Astrocyte of the spinal cord (primary cell): ENCODE measurements at regions not wholly inside any gene's neighbourhood (a gene's known extent, or its start where the extent isn't known, plus 50 kb on each side); places are given as distances from the start of the nearest gene placed in this dataset.

Experiments
- DNase-seq: peaks from one replicate; pipeline ENCODE4 v3.0.0; 2011; ENCODE audit warnings: low read depth, low spot score
- H3K4me3 ChIP-seq: 2 replicates; pipeline ENCODE4 v1.5.1; 2011; ENCODE audit warnings: low read depth, mild to moderate bottlenecking, low read length, moderate library complexity
- in situ Hi-C: cut with HindIII; loops from 2 replicates; pipeline ENCODE4 v1.10.0; 2017; ENCODE audit warnings: low sequenced_read_pairs
- TF ChIP-seq, protein P1 (sequence below): IDR thresholded peaks from 2 replicates; pipeline ENCODE4 v1.5.1; 2012; ENCODE audit warnings: low read depth, mild to moderate bottlenecking, low read length, inconsistent platforms

DNA sequence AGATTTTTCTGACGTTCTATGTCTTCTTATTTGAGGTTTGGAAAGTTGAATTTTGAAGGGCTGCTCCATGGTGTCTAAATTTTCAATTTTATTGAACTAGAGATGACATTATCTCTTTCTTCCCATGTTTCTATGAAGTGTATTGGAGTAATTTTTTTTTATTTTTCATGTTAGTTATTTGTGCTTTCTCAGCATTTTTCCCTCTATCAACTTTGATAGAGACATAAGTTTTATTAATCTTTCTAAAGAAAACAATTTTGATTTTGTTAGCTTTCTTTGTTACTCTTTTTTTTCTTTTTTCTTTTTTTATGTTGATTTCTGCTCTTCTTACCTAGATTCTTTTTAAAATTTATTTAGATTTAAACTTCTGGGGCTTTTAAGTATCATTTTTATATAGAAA lies 1694.8 kb downstream of the PCDH9 start:
- H3K4me3 ChIP-seq, result no peak overlapping the region
- TF ChIP-seq, protein P1, sequence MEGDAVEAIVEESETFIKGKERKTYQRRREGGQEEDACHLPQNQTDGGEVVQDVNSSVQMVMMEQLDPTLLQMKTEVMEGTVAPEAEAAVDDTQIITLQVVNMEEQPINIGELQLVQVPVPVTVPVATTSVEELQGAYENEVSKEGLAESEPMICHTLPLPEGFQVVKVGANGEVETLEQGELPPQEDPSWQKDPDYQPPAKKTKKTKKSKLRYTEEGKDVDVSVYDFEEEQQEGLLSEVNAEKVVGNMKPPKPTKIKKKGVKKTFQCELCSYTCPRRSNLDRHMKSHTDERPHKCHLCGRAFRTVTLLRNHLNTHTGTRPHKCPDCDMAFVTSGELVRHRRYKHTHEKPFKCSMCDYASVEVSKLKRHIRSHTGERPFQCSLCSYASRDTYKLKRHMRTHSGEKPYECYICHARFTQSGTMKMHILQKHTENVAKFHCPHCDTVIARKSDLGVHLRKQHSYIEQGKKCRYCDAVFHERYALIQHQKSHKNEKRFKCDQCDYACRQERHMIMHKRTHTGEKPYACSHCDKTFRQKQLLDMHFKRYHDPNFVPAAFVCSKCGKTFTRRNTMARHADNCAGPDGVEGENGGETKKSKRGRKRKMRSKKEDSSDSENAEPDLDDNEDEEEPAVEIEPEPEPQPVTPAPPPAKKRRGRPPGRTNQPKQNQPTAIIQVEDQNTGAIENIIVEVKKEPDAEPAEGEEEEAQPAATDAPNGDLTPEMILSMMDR, result no peak
- DNase-seq, result no peak
- in situ Hi-C loops, result no loop called here

DNA sequence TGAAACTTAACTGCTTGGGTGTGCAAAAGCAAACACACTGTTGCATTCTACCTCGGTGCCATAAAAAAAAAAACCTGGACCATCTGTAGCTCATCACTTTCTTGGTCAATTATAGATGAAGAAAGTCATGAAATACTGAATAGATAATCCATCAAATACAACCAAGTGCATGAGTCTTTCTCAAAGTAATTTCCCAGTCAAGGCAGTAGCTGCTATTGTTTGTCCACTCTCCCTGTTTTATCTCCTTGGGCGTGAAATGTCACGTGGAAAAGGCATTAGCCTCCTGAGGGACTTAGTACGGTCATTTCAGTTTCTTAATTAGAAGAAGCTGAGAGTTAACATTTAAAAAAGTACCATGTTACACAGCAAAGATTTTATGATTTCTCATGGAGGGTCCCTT lies 1697.9 kb downstream of the PCDH9 start:
- TF ChIP-seq, protein P1, result no peak
- DNase-seq, result no peak
- no peak overlapping the region for H3K4me3 ChIP-seq
- in situ Hi-C loops, result no loop called here

DNA sequence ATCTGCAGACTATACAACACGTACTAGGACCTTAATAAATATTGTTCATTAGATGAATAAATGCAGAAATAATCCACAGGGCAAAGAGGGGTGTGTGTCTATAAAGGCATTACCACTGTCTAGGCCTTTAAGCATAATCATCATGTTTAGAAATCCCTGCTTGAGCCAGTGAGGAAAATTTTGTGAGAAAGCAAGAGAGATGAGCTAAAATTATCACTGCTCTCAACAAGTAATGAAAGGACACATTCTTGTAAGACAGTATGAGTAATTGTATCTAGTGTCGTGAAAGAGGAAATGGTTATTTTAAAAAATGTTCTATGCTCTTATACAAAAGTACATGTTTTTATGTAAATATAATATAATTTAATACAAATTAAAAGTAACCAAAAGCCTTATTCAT lies 1699.4 kb downstream of the PCDH9 start:
- in situ Hi-C loops, result no loop called here
- TF ChIP-seq, protein P1, result no peak
- DNase-seq, result no peak
- H3K4me3 ChIP-seq, result no peak overlapping the region

GRCh38 chr13:65529541-65529940 lies 1700.6 kb downstream of the PCDH9 start:
- no peak overlapping the region for H3K4me3 ChIP-seq
- no peak for DNase-seq
- in situ Hi-C loops, result no loop called here
- TF ChIP-seq, protein P1, result no peak

DNA sequence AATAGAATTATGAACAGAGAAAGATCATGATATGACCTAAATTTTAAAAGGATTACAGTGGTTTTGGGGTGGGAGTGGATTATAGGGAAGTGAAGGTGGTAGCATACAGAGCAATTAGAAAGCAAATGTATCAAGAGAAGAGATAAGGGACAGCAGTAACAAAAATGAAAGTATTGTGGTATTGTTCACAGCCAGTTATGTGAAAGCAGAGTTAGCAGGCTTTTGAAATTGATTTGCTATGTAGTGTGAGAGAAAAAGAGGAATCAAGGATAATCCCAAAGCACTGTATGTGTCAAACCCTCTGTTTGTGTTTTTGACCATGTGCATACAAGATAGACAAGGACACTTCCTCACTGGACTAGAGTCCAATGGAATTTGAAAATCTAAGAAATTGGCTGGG lies 1721.4 kb downstream of the PCDH9 start:
- DNase-seq, result no peak
- TF ChIP-seq, protein P1, result no peak
- in situ Hi-C loops, result no loop called here
- H3K4me3 ChIP-seq, result no peak overlapping the region

- no peak overlapping the region for H3K4me3 ChIP-seq
- in situ Hi-C loops, result no loop called here
- no peak for DNase-seq
- TF ChIP-seq, protein P1, result no peak
Measured at GRCh38 chr13:65508338-65508737, 1721.8 kb downstream of the PCDH9 start.

DNA sequence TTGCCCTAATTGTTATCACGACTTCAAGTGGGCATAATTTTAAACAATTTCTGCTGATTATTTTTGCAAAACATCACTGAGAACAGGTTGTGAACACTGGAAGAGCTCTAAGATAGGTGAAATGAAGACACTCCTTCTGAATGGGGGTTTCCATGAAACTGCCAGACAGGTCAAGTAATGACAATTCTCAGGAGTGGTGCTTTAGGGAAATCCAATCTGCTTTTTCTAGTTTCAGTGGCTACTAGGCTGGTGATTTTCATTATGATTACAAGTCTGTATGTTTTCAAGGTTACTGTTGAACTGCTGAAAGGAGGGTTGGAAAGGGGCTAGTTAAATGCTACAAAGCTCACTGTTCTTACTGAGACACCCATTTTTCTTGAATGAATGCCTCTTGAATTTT lies 1724.2 kb downstream of the PCDH9 start:
- H3K4me3 ChIP-seq, result no peak overlapping the region

More for the DNA sequence above, 1724.2 kb downstream of the PCDH9 start:
- TF ChIP-seq, protein P1, result no peak
- DNase-seq, result no peak
- in situ Hi-C loops, result no loop called here
